Renal cortex interstitium (tissue), 11 donors: ENCODE measurements at regions not wholly inside any gene's neighbourhood (a gene's known extent, or its start where the extent isn't known, plus 50 kb on each side); places are given as distances from the start of the nearest gene placed in this dataset.

Source experiments
- DNase-seq, 11 donors: peaks; one replicate each; pipeline ENCODE4 v3.0.0-alpha.2; 2013; ENCODE audit warnings: low read depth in 9 of 11, low spot score in 4 of 11; ENCODE audit errors: extremely low read depth in 1 of 11

GRCh38 chr5:87898574-87898973, 370.1 kb downstream of the TMEM161B start:
- DNase-seq, result no peak

- DNase-seq, result no peak
These were observed 380.5 kb downstream of the TMEM161B start for GRCh38 chr5:87888139-87888538.

GRCh38 chr5:87887247-87887646, 381.4 kb downstream of the TMEM161B start:
- DNase-seq, result no peak

- no peak for DNase-seq
These were observed 382.5 kb downstream of the TMEM161B start for GRCh38 chr5:87886164-87886563.

- no peak for DNase-seq
These were observed 382.9 kb downstream of the TMEM161B start for GRCh38 chr5:87885758-87886157.

- DNase-seq, result no peak
These were observed 391.1 kb downstream of the TMEM161B start for GRCh38 chr5:87877495-87877894.

GRCh38 chr5:87877023-87877422, 391.6 kb downstream of the TMEM161B start:
- DNase-seq, result no peak

GRCh38 chr5:87876616-87877015, 392.0 kb downstream of the TMEM161B start:
- DNase-seq, result no peak

- DNase-seq, result no peak
These were observed 395.7 kb downstream of the TMEM161B start for GRCh38 chr5:87872986-87873385.

GRCh38 chr5:87868792-87869191, 399.9 kb downstream of the TMEM161B start:
- DNase-seq, result no peak

- DNase-seq, result no peak
These were observed 401.4 kb downstream of the TMEM161B start for GRCh38 chr5:87867281-87867680.

GRCh38 chr5:87853541-87853940, 415.1 kb downstream of the TMEM161B start:
- peak in 3 of 11 donors; percentile 3 to 17 (median 5) for DNase-seq

GRCh38 chr5:87851603-87852002, 417.0 kb downstream of the TMEM161B start:
- DNase-seq, result no peak

- peak in 1 of 11 donors; percentile 11 for DNase-seq
These were observed 417.8 kb downstream of the TMEM161B start for GRCh38 chr5:87850843-87851242.

- no peak for DNase-seq
These were observed 422.9 kb downstream of the TMEM161B start for GRCh38 chr5:87845734-87846133.

GRCh38 chr5:87844866-87845265, 423.8 kb downstream of the TMEM161B start:
- DNase-seq, result no peak

- DNase-seq, result no peak
These were observed 424.2 kb downstream of the TMEM161B start for GRCh38 chr5:87844449-87844848.

GRCh38 chr5:87836696-87837095, 424.0 kb upstream of the CCNH start:
- no peak for DNase-seq

- no peak for DNase-seq
These were observed 418.8 kb upstream of the CCNH start for GRCh38 chr5:87831499-87831898.

GRCh38 chr5:87829217-87829551, 416.5 kb upstream of the CCNH start:
- DNase-seq, result no peak

GRCh38 chr5:87828545-87829216, 416.0 kb upstream of the CCNH start:
- DNase-seq, result no peak

- DNase-seq, result no peak
These were observed 414.8 kb upstream of the CCNH start for GRCh38 chr5:87827539-87827938.
